ENCODE measurements at regions not wholly inside any gene's neighbourhood (a gene's known extent, or its start where the extent isn't known, plus 50 kb on each side); places are given as distances from the start of the nearest gene placed in this dataset.

- TF ChIP-seq, protein P1, sequence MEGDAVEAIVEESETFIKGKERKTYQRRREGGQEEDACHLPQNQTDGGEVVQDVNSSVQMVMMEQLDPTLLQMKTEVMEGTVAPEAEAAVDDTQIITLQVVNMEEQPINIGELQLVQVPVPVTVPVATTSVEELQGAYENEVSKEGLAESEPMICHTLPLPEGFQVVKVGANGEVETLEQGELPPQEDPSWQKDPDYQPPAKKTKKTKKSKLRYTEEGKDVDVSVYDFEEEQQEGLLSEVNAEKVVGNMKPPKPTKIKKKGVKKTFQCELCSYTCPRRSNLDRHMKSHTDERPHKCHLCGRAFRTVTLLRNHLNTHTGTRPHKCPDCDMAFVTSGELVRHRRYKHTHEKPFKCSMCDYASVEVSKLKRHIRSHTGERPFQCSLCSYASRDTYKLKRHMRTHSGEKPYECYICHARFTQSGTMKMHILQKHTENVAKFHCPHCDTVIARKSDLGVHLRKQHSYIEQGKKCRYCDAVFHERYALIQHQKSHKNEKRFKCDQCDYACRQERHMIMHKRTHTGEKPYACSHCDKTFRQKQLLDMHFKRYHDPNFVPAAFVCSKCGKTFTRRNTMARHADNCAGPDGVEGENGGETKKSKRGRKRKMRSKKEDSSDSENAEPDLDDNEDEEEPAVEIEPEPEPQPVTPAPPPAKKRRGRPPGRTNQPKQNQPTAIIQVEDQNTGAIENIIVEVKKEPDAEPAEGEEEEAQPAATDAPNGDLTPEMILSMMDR (conservative IDR thresholded peaks at IDR 0.05) = no peak
- no peak for TF ChIP-seq EZH2 (IDR thresholded peaks at IDR 0.05; ENCODE audit: low read depth)
These were observed 176.6 kb downstream of the TRIM27 start for GRCh38 chr6:28747083-28747630.

Measured in PC-9 (cell line).